Endothelial cell of umbilical vein (primary cell): ENCODE measurements at regions not wholly inside any gene's neighbourhood (a gene's known extent, or its start where the extent isn't known, plus 50 kb on each side); places are given as distances from the start of the nearest gene placed in this dataset.

Source experiments
- BruUV-seq: library from RNA; stranded (reverse); fragments of 400-500 nt; replicated peaks from 2 replicates; lab custom pipeline; 2021; lab: Mats Ljungman, UMichigan
- CTCF ChIA-PET: fragments of 300-600, 350-600 bp; sonication (Branson Sonifier 250); formaldehyde crosslinking; loops from one replicate; lab custom pipeline; 2021; ENCODE audit warnings: antibody characterized with exemption, inconsistent platforms; lab: Charles Lee
- POLR2A ChIA-PET: fragments of 300-600, 350-600 bp; sonication (Branson Sonifier 250); formaldehyde crosslinking; loops from one replicate; lab custom pipeline; 2021; ENCODE audit warnings: antibody characterized with exemption, inconsistent platforms; lab: Charles Lee
- DNase-seq: peaks from one replicate; pipeline ENCODE4 v3.0.0-alpha.2; 2011; ENCODE audit warnings: low read depth, low spot score
- FAIRE-seq: peaks from 2 replicates; lab custom pipeline; 2011; peaks lifted over from hg19 to GRCh38; lab: Jason Lieb, UNC
- H2AFZ ChIP-seq: 2 replicates; pipeline ENCODE4 v1.6.0; 2012; ENCODE audit warnings: low read depth, low read length, control low read depth, inconsistent platforms
- H3K27ac ChIP-seq: 2 replicates; pipeline ENCODE4 v1.5.1; 2011; ENCODE audit warnings: low read depth, mild to moderate bottlenecking, control low read depth, low read length, moderate library complexity; ENCODE audit not compliant: insufficient read depth
- H3K27me3 ChIP-seq, 2 experiments: 2 replicates each; pipeline versions ENCODE4 v1.6.0 to v1.6.1; 2011; ENCODE audit warnings: low read length in 2 of 2, mixed read lengths in 1 of 2; ENCODE audit not compliant: control insufficient read depth in 2 of 2, insufficient read depth in 2 of 2
- H3K36me3 ChIP-seq, 2 experiments: 2 replicates in 1 of 2; 3 replicates in 1 of 2; pipeline ENCODE4 v1.5.1; 2011; ENCODE audit warnings: low read length in 2 of 2, mild to moderate bottlenecking in 1 of 2, moderate library complexity in 1 of 2; ENCODE audit not compliant: control insufficient read depth in 2 of 2, insufficient read depth in 2 of 2; ENCODE audit errors: extremely low read depth in 1 of 2
- H3K4me1 ChIP-seq: 3 replicates; pipeline ENCODE4 v1.5.1; 2011; ENCODE audit warnings: mild to moderate bottlenecking, low read length; ENCODE audit not compliant: control insufficient read depth, insufficient read depth; ENCODE audit errors: extremely low read depth
- H3K4me2 ChIP-seq: 2 replicates; pipeline ENCODE4 v1.6.1; 2011; ENCODE audit warnings: low read length, control low read depth, mixed read lengths; ENCODE audit not compliant: insufficient read depth
- H3K4me3 ChIP-seq, 3 experiments: fragments of 200-600 bp in 1 of 3; sonication (generic), shearing (Covaris generic) in 1 of 3; replicated peaks in 1 of 3; 2 replicates each; pipeline ENCODE4 v1.5.1; 2011 to 2016; ENCODE audit warnings: control low read depth in 3 of 3, low read length in 3 of 3, mild to moderate bottlenecking in 2 of 3, inconsistent platforms in 1 of 3, low read depth in 1 of 3, moderate library complexity in 1 of 3; ENCODE audit not compliant: insufficient read depth in 1 of 3
- H3K79me2 ChIP-seq: 2 replicates; pipeline ENCODE4 v1.6.0; 2012; ENCODE audit warnings: low read length, inconsistent platforms; ENCODE audit not compliant: control insufficient read depth, insufficient read depth
- H3K9ac ChIP-seq: replicated peaks from 2 replicates; pipeline ENCODE3; 2011; ENCODE audit warnings: low read length, control low read depth; ENCODE audit not compliant: insufficient read depth; ENCODE audit errors: extremely low read depth
- H3K9me1 ChIP-seq: replicated peaks from 3 replicates; pipeline ENCODE4 v1.6.0; 2011; ENCODE audit warnings: mild to moderate bottlenecking, low read length; ENCODE audit not compliant: control insufficient read depth, insufficient read depth; ENCODE audit errors: extremely low read depth
- H3K9me3 ChIP-seq: replicated peaks from 2 replicates; pipeline ENCODE4 v1.5.1; 2012; ENCODE audit warnings: low read length, inconsistent platforms; ENCODE audit not compliant: control insufficient read depth, insufficient read depth
- H4K20me1 ChIP-seq: replicated peaks from 2 replicates; pipeline ENCODE3; 2011; ENCODE audit warnings: mild to moderate bottlenecking, low read length; ENCODE audit not compliant: control insufficient read depth, insufficient read depth; ENCODE audit errors: extremely low read depth
- EZH2 ChIP-seq: IDR thresholded peaks from 2 replicates; pipeline ENCODE4 v1.6.1; 2012; ENCODE audit warnings: borderline replicate concordance, low read depth, mild to moderate bottlenecking, moderate library complexity, low read length, inconsistent platforms; ENCODE audit not compliant: severe bottlenecking
- FOS ChIP-seq: IDR thresholded peaks from 2 replicates; pipeline ENCODE4 v1.6.1; 2011; ENCODE audit warnings: mild to moderate bottlenecking, low read length, moderate library complexity, borderline replicate concordance; ENCODE audit not compliant: insufficient read depth
- GATA2 ChIP-seq: IDR thresholded peaks from 2 replicates; pipeline ENCODE4 v1.7.0; 2011; ENCODE audit warnings: low read depth, mild to moderate bottlenecking, moderate library complexity, mixed read lengths, low read length; ENCODE audit not compliant: insufficient read length, insufficient read depth
- JUN ChIP-seq: IDR thresholded peaks from 2 replicates; pipeline ENCODE4 v1.6.1; 2011; ENCODE audit warnings: borderline replicate concordance, low read depth; ENCODE audit not compliant: insufficient read length, insufficient read depth
- MYC ChIP-seq: IDR thresholded peaks from one replicate; pipeline ENCODE4 v1.6.1; 2011; ENCODE audit warnings: mild to moderate bottlenecking, low read depth, low read length
- POLR2A ChIP-seq: IDR thresholded peaks from 2 replicates; pipeline ENCODE4 v1.6.1; 2012; ENCODE audit warnings: low read depth, mild to moderate bottlenecking, control low read depth, low read length
- POLR2AphosphoS5 ChIP-seq: IDR thresholded peaks from 2 replicates; pipeline ENCODE4 v1.6.1; 2012; ENCODE audit warnings: low read depth, mild to moderate bottlenecking, control low read depth, low read length, moderate library complexity; ENCODE audit not compliant: insufficient read depth
- dilution Hi-C: fragments of 300-500 bp; cut with MboI; formaldehyde crosslinking; loops from one replicate; pipeline ENCODE4 v1.15.0; 2019; ENCODE audit warnings: low sequenced_read_pairs; ENCODE audit not compliant: extremely low pct_ligation_motif_present
- intact Hi-C: fragments of 100-400 bp; cut with micrococcal nuclease; formaldehyde crosslinking; loops from one replicate; pipeline ENCODE4 v1.10.0; 2022
- TF ChIP-seq, protein P1 (sequence below): IDR thresholded peaks from 2 replicates; pipeline ENCODE4 v1.6.1; 2011; ENCODE audit not compliant: insufficient read depth, insufficient read length
- TF ChIP-seq, protein P2 (sequence below), 2 donors: IDR thresholded peaks; 1 replicate in 1 of 2; 2 replicates in 1 of 2; pipeline ENCODE4 v1.5.1; 2011; ENCODE audit warnings: low read length in 2 of 2, mild to moderate bottlenecking in 2 of 2, moderate library complexity in 2 of 2, control low read depth in 1 of 2, inconsistent platforms in 1 of 2, low read depth in 1 of 2; ENCODE audit not compliant: insufficient read depth in 1 of 2; ENCODE audit errors: extremely low read depth in 1 of 2

DNA sequence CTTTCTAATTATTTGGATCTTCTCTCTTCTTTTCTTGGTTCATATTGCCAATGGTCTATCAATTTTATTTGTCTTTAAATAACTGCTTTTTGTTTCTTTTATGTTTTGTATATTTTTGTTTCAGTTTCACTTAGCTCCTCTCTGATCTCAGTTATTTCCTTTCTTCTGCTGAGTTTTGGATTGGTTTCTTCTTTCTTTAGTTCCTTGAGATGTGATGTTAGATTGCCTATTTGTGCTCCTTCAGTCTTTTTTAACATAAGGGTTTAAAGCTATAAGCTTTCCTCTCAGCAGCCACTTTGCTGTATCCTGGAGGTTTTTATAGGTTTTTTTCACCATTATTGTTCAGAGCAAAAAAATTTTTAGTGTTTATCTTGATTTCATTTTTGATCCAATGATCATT lies 351.6 kb downstream of the KDM5D start:
- POLR2A ChIA-PET: no interaction called here
- DNase-seq (no peak), FAIRE-seq (no peak)
- Histone ChIP-seq H3K9me3 (no peaks in the 10 kb centered on the region), H3K9ac (no peak overlapping the region), H3K79me2 (no peaks in the 10 kb centered on the region), H3K36me3 (no peaks in the 10 kb centered on the region), H3K27ac (no peak overlapping the region), H3K4me3 (no peak overlapping the region), H3K4me1 (no peaks in the 10 kb centered on the region), H3K27me3 (no peaks in the 10 kb centered on the region), H4K20me1 (no peaks in the 10 kb centered on the region), H3K4me2 (no peak overlapping the region), H2AFZ (no peak overlapping the region), H3K9me1 (no peaks in the 10 kb centered on the region)
- intact Hi-C loops: no loop called here
- dilution Hi-C loops: no loop called here
- no TSS peak for BruUV-seq
- TF ChIP-seq FOS (no peak), EZH2 (no peak), POLR2AphosphoS5 (no peak), GATA2 (no peak)
- TF ChIP-seq, protein P1, sequence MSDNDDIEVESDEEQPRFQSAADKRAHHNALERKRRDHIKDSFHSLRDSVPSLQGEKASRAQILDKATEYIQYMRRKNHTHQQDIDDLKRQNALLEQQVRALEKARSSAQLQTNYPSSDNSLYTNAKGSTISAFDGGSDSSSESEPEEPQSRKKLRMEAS: no peak
- CTCF ChIA-PET: no interaction called here

DNA sequence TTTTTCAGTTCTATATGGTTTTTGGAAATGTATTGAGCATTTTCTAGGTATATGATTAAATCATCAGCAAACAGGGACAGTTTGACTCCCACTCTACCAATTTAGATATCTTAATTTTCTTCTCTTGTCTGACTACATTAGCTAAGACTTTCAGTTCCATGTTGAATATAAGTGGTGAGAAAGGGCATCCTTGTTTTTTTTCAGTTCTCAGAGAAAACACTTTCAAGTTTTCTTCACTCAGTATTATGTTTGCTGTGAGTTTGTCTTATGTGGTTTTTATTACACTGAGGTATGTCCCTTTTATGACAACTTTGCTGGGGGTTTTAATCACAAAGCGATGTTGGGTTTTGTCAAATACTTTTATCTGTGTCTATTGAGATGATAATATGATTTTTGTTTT lies 352.6 kb downstream of the KDM5D start:
- no peak overlapping the region for H3K27ac ChIP-seq
- no peaks in the 10 kb centered on the region for H3K9me1 ChIP-seq
- no peaks in the 10 kb centered on the region for H3K79me2 ChIP-seq
- H3K9ac ChIP-seq: no peak overlapping the region
- no peak overlapping the region for H2AFZ ChIP-seq
- H3K4me1 ChIP-seq: no peaks in the 10 kb centered on the region
- dilution Hi-C loops (no loop called here), intact Hi-C loops (no loop called here)
- DNase-seq: no peak
- CTCF ChIA-PET: no interaction called here
- no peak overlapping the region for H3K4me3 ChIP-seq
- FAIRE-seq: no peak
- H3K4me2 ChIP-seq: no peak overlapping the region
- BruUV-seq: no TSS peak
- H3K9me3 ChIP-seq: no peaks in the 10 kb centered on the region
- H3K27me3 ChIP-seq: no peaks in the 10 kb centered on the region
- H4K20me1 ChIP-seq: no peaks in the 10 kb centered on the region
- TF ChIP-seq MYC (no peak), FOS (no peak), GATA2 (no peak), POLR2AphosphoS5 (no peak), JUN (no peak), POLR2A (no peak), EZH2 (no peak)
- TF ChIP-seq, protein P2, sequence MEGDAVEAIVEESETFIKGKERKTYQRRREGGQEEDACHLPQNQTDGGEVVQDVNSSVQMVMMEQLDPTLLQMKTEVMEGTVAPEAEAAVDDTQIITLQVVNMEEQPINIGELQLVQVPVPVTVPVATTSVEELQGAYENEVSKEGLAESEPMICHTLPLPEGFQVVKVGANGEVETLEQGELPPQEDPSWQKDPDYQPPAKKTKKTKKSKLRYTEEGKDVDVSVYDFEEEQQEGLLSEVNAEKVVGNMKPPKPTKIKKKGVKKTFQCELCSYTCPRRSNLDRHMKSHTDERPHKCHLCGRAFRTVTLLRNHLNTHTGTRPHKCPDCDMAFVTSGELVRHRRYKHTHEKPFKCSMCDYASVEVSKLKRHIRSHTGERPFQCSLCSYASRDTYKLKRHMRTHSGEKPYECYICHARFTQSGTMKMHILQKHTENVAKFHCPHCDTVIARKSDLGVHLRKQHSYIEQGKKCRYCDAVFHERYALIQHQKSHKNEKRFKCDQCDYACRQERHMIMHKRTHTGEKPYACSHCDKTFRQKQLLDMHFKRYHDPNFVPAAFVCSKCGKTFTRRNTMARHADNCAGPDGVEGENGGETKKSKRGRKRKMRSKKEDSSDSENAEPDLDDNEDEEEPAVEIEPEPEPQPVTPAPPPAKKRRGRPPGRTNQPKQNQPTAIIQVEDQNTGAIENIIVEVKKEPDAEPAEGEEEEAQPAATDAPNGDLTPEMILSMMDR (IDR thresholded peaks at IDR 0.05; ENCODE audit: extremely low read depth in 1 of 2, insufficient read depth in 1 of 2, low read depth in 1 of 2, low read length in 2 of 2): no peak
- TF ChIP-seq, protein P1: no peak
- no peaks in the 10 kb centered on the region for H3K36me3 ChIP-seq
- POLR2A ChIA-PET: no interaction called here
